ENCODE measurements at regions not wholly inside any gene's neighbourhood (a gene's known extent, or its start where the extent isn't known, plus 50 kb on each side); places are given as distances from the start of the nearest gene placed in this dataset.
"Not testable (repeated sequence)": the region's sequence is repeated elsewhere in the genome, so short reads cannot be mapped to it uniquely, and the experiment has no call there.

GRCh38 chr5:114719268-114719667, 357.4 kb downstream of the KCNN2 start:
- no peak overlapping the region for H3K4me3 ChIP-seq (ENCODE audit: low read depth, low read length)
- TF ChIP-seq, protein P1, sequence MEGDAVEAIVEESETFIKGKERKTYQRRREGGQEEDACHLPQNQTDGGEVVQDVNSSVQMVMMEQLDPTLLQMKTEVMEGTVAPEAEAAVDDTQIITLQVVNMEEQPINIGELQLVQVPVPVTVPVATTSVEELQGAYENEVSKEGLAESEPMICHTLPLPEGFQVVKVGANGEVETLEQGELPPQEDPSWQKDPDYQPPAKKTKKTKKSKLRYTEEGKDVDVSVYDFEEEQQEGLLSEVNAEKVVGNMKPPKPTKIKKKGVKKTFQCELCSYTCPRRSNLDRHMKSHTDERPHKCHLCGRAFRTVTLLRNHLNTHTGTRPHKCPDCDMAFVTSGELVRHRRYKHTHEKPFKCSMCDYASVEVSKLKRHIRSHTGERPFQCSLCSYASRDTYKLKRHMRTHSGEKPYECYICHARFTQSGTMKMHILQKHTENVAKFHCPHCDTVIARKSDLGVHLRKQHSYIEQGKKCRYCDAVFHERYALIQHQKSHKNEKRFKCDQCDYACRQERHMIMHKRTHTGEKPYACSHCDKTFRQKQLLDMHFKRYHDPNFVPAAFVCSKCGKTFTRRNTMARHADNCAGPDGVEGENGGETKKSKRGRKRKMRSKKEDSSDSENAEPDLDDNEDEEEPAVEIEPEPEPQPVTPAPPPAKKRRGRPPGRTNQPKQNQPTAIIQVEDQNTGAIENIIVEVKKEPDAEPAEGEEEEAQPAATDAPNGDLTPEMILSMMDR (IDR thresholded peaks at IDR 0.05; ENCODE audit: borderline replicate concordance, insufficient read depth, low read depth, low read length): no peak

GRCh38 chr5:114716955-114717354, 355.1 kb downstream of the KCNN2 start:
- H3K4me3 ChIP-seq (ENCODE audit: low read depth, low read length): no peak overlapping the region

GRCh38 chr5:114704225-114704893, 342.5 kb downstream of the KCNN2 start:
- not testable (repeated sequence) for H3K4me3 ChIP-seq (ENCODE audit: low read depth, low read length)

More at GRCh38 chr5:114716955-114717354, 355.1 kb downstream of the KCNN2 start:
- TF ChIP-seq, protein P1 (IDR thresholded peaks at IDR 0.05; ENCODE audit: borderline replicate concordance, insufficient read depth, low read depth, low read length): no peak

GRCh38 chr5:114702731-114703130, 340.9 kb downstream of the KCNN2 start:
- TF ChIP-seq, protein P1 (IDR thresholded peaks at IDR 0.05; ENCODE audit: borderline replicate concordance, insufficient read depth, low read depth, low read length): no peak
- no peak overlapping the region for H3K4me3 ChIP-seq (ENCODE audit: low read depth, low read length)

DNA sequence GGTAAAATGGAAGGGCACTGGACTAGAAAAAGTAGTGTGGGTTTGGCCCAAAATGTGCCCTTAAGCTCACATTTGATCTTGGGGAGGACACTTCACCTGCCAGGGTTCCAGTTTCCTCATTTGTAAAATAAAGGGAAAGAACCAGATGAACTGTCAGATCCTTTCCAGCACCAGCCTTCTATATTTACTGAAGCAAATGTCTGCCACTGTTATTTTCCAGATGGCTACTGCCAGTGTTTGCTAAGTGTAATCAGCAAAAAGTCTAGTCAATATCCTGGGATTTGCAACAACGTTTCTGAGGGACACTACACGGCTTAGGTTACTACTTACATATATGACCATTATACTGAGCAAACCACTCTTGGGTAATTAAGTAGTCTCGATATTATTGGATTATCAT, 340.3 kb downstream of the KCNN2 start:
- TF ChIP-seq, protein P1 (IDR thresholded peaks at IDR 0.05; ENCODE audit: borderline replicate concordance, insufficient read depth, low read depth, low read length): no peak

GRCh38 chr5:114700823-114701222, 339.0 kb downstream of the KCNN2 start:
- no peak overlapping the region for H3K4me3 ChIP-seq (ENCODE audit: low read depth, low read length)
- TF ChIP-seq, protein P1 (IDR thresholded peaks at IDR 0.05; ENCODE audit: borderline replicate concordance, insufficient read depth, low read depth, low read length): no peak

More for the DNA sequence above, 340.3 kb downstream of the KCNN2 start:
- H3K4me3 ChIP-seq (ENCODE audit: low read depth, low read length): no peak overlapping the region

DNA sequence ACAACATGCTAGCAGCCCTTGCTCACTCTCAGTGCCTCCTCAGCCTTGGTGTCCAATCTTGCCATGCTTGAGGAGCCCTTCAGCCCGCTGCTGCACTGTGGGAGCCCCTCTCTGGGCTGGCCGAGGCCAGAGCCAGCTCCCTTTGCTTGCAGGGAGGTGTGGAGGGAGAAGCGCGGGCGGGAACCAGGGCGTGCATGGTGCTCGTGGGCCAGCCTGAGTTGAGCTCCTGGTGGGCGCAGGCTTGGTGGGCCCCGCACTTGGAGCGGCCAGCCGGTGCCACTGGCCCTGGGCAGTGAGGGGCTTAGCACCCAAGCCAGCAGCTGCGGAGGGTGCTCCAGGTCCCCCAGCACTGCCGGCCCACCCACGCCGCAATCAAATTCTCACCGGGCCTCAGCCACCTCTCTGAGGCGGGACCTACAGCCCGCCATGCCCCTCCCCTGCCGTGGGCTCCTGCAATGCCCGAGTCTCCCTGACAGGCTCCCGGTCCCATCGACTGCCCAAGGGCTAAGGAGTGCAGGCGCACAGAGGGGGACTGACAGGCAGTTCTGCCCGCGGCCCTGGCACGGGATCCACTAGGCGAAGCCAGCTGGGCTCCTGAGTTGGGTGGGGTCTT, 333.5 kb downstream of the KCNN2 start:
- TF ChIP-seq, protein P1 (IDR thresholded peaks at IDR 0.05; ENCODE audit: borderline replicate concordance, insufficient read depth, low read depth, low read length): no peak
- H3K4me3 ChIP-seq (ENCODE audit: low read depth, low read length): no peak overlapping the region
